ENCODE measurements at regions not wholly inside any gene's neighbourhood (a gene's known extent, or its start where the extent isn't known, plus 50 kb on each side); places are given as distances from the start of the nearest gene placed in this dataset.

DNA sequence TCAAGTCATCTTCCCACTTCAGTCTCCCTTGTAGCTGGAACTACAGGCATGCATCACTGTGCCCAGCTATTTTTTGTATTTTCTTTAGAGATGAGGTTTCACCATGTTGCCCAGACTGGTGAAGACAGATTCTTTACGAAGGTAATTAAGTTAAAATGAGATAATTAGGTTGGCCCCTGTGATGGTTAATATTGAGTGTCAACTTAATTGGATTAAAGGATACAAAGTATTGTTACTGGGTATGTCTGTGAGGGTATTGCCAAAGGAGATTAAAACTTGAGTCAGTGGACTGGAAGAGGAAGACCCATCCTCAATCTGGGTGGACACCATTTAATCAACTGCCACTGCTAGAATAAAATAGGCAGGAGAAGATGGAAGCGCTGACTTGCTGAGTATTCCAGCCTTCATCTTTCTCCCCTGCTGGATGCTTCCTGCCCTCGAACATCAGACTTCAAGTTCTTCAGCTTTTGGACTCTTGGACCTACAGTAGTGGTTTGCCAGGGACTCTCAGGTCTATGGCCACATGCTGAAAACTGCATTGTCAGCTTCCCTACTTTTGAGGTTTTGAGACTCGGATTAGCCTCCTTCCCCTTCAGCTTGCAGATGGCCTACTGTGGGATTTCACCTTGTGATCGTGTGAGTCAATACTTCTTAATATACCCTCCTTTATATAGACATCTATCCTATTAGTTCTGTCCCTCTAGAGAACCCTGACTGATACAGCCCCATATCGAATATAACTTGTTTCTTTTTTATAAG lies 269.1 kb downstream of the TMX3 start (continued):
- TF ChIP-seq CTCF (IDR thresholded peaks at IDR 0.05; ENCODE audit: low read depth, low read length, missing input control) (no peak), HNF4G (IDR thresholded peaks at IDR 0.05) (no peak), FOXA1 (IDR thresholded peaks at IDR 0.05) (no peak), HNF4A (conservative IDR thresholded peaks at IDR 0.05) (no peak), YY1 (IDR thresholded peaks at IDR 0.05) (no peak)

DNA sequence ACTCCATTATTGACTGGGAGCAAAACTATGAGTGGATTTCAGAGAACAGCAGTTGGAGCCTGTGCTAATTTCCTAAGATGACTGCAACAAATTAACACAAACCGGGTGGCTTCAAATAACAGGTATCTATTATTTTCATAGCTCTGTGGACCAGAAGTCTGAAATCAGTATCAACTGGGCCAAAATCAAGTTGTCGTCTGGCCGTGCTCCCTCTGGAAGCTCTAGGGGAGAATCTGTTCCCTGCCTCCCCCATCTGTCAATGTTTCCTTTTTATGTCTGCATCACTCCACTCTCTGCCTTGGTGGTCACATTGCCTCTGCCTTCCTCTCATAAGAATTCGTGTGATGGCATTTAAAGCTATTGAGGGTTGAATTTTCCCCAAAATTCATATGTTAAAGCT lies 269.8 kb downstream of the TMX3 start:
- Histone ChIP-seq H3K27me3 (ENCODE audit: control insufficient read depth in 4 of 4, insufficient read depth in 4 of 4, low read length in 3 of 4) (no peaks in the 10 kb centered on the region), H3K9me3 (ENCODE audit: control insufficient read depth in 4 of 4, low read length in 3 of 4) (no peaks in the 10 kb centered on the region), H3K27ac (ENCODE audit: low read depth in 1 of 2, low read length in 2 of 2) (no peak overlapping the region), H3K36me3 (ENCODE audit: control insufficient read depth in 4 of 4, insufficient read depth in 3 of 4, low read depth in 1 of 4, low read length in 3 of 4) (no peaks in the 10 kb centered on the region), H3K4me3 (ENCODE audit: low read depth in 1 of 3, low read length in 3 of 3) (no peak overlapping the region), H3K9ac (ENCODE audit: low read depth in 1 of 2, low read length in 2 of 2) (no peak overlapping the region), H3K4me1 (ENCODE audit: control insufficient read depth in 4 of 4, insufficient read depth in 4 of 4, low read length in 3 of 4) (no peaks in the 10 kb centered on the region)
- DNase-seq (ENCODE audit: low spot score) = no peak
- TF ChIP-seq HNF4G (IDR thresholded peaks at IDR 0.05) = no peak
- 77% methylated on average over 4 of the region's 4 CpGs for WGBS

- H3K9me3 ChIP-seq (ENCODE audit: control insufficient read depth in 4 of 4, low read length in 3 of 4) = peaks cover 0 to 3% (median 0%) of the 10 kb centered on the region in 4 donors
- no peaks in the 10 kb centered on the region for H3K36me3 ChIP-seq (ENCODE audit: control insufficient read depth in 4 of 4, insufficient read depth in 3 of 4, low read depth in 1 of 4, low read length in 3 of 4)
- H3K27me3 ChIP-seq (ENCODE audit: control insufficient read depth in 4 of 4, insufficient read depth in 4 of 4, low read length in 3 of 4) = no peaks in the 10 kb centered on the region
- DNase-seq (ENCODE audit: low spot score) = no peak
- no peak overlapping the region for H3K9ac ChIP-seq (ENCODE audit: low read depth in 1 of 2, low read length in 2 of 2)
- TF ChIP-seq EGR1 (IDR thresholded peaks at IDR 0.05; ENCODE audit: low read depth in 2 of 2) = no peak
- TF ChIP-seq NR2F2 (IDR thresholded peaks at IDR 0.05) = no peak
- no peak for TF ChIP-seq MAX (IDR thresholded peaks at IDR 0.05)
- no peak for TF ChIP-seq CTCF (IDR thresholded peaks at IDR 0.05; ENCODE audit: low read depth, low read length, missing input control)
- TF ChIP-seq FOXA2 (IDR thresholded peaks at IDR 0.05) = no peak
- no peak for TF ChIP-seq SP1 (IDR thresholded peaks at IDR 0.05)
- TF ChIP-seq, protein P1, sequence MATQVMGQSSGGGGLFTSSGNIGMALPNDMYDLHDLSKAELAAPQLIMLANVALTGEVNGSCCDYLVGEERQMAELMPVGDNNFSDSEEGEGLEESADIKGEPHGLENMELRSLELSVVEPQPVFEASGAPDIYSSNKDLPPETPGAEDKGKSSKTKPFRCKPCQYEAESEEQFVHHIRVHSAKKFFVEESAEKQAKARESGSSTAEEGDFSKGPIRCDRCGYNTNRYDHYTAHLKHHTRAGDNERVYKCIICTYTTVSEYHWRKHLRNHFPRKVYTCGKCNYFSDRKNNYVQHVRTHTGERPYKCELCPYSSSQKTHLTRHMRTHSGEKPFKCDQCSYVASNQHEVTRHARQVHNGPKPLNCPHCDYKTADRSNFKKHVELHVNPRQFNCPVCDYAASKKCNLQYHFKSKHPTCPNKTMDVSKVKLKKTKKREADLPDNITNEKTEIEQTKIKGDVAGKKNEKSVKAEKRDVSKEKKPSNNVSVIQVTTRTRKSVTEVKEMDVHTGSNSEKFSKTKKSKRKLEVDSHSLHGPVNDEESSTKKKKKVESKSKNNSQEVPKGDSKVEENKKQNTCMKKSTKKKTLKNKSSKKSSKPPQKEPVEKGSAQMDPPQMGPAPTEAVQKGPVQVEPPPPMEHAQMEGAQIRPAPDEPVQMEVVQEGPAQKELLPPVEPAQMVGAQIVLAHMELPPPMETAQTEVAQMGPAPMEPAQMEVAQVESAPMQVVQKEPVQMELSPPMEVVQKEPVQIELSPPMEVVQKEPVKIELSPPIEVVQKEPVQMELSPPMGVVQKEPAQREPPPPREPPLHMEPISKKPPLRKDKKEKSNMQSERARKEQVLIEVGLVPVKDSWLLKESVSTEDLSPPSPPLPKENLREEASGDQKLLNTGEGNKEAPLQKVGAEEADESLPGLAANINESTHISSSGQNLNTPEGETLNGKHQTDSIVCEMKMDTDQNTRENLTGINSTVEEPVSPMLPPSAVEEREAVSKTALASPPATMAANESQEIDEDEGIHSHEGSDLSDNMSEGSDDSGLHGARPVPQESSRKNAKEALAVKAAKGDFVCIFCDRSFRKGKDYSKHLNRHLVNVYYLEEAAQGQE (IDR thresholded peaks at IDR 0.05) = no peak
- no peak for TF ChIP-seq JUND (IDR thresholded peaks at IDR 0.05)
- TF ChIP-seq YY1 (IDR thresholded peaks at IDR 0.05) = no peak
- no peak for TF ChIP-seq HNF4G (IDR thresholded peaks at IDR 0.05)
- TF ChIP-seq TAF1 (conservative IDR thresholded peaks at IDR 0.05) = no peak
- no peak for TF ChIP-seq ATF3 (IDR thresholded peaks at IDR 0.05)
- TF ChIP-seq FOXA1 (IDR thresholded peaks at IDR 0.05) = no peak
- no peak for TF ChIP-seq HNF4A (conservative IDR thresholded peaks at IDR 0.05)
- no peak for TF ChIP-seq RXRA (IDR thresholded peaks at IDR 0.05)
- WGBS = 63% methylated on average over 3 of the region's 3 CpGs
- H3K27ac ChIP-seq (ENCODE audit: low read depth in 1 of 2, low read length in 2 of 2) = no peak overlapping the region
- no peaks in the 10 kb centered on the region for H3K4me1 ChIP-seq (ENCODE audit: control insufficient read depth in 4 of 4, insufficient read depth in 4 of 4, low read length in 3 of 4)
- H3K4me3 ChIP-seq (ENCODE audit: low read depth in 1 of 3, low read length in 3 of 3) = no peak overlapping the region
These were observed 273.7 kb downstream of the TMX3 start for GRCh38 chr18:68441241-68441640.

Measured in liver (tissue), 8 donors.